ENCODE measurements at regions not wholly inside any gene's neighbourhood (a gene's known extent, or its start where the extent isn't known, plus 50 kb on each side); places are given as distances from the start of the nearest gene placed in this dataset.
A peak's percentile ranks its signal among the peaks of the same experiment; 100 is the strongest.
"Not testable (repeated sequence)": the region's sequence is repeated elsewhere in the genome, so short reads cannot be mapped to it uniquely, and the experiment has no call there.

DNA sequence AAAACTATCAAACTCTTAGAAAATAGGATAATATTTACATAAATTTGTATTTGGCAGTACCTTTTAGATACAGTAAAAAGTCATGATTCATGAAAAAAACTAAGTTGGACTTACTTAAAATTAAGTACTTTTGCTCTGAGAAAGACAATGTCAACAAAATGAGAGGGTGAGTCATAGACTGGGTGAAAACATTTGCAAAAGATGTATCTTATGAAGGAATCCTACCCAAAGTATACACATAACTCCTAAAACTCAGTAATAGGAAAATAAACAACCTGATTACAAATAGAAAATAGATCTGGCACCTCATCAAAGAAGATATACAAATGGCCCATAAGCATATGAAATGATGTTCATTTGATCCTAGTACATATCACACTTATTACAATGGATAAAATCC lies 1154.6 kb downstream of the JRKL start:
- DNase-seq (ENCODE audit: low read depth in 1 of 2, low spot score in 1 of 2): no peak
- TF ChIP-seq JUND (IDR thresholded peaks at IDR 0.05; ENCODE audit: low read depth): no peak
- in situ Hi-C loops (cut with HindIII; ENCODE audit: low pct_unique_long_range_greater_than_20kb, low sequenced_read_pairs): no loop called here

DNA sequence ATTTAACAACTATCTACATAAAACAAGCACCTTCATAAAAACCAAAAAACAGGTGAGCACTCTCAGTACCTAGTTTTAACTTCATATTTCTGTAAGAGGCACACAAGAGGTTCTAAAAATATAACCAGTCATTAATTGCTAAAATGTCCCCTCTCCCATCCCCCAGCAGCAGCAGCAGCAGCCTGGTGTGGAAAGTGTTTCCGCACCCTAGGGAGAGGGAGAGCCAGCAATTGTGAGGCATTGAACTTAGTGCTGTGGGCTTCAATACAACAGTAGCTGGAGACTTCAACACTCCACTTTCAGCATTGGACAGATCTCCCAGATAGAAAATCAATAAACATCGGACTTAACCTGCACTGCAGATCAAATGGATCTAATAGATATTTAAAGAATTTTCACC lies 1158.5 kb downstream of the JRKL start:
- TF ChIP-seq JUND (IDR thresholded peaks at IDR 0.05; ENCODE audit: low read depth): no peak
- DNase-seq (ENCODE audit: low read depth in 1 of 2, low spot score in 1 of 2): no peak
- in situ Hi-C loops (cut with HindIII; ENCODE audit: low pct_unique_long_range_greater_than_20kb, low sequenced_read_pairs): no loop called here

DNA sequence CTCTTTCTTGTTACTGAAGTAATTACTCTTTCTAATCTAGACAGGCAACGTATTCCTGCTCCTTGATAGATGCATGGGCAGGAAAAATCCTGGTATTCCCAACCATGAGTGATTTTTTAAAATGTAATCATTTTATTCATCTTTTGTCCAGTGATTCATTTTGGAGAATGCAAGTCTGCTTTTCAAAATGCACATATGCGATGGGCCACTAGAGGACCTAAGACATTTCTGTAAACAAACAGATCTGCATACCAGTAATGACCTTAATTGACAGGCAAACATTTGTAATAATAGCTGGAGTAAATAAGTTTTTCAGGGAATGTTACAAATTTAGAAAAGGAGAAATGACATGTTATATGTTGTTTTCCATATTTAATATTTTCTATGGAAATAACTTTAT lies 1167.6 kb downstream of the JRKL start:
- in situ Hi-C loops (cut with HindIII; ENCODE audit: low pct_unique_long_range_greater_than_20kb, low sequenced_read_pairs): no loop called here
- DNase-seq (ENCODE audit: low read depth in 1 of 2, low spot score in 1 of 2): peak in 1 of 2 experiments; percentile 55
- TF ChIP-seq JUND (IDR thresholded peaks at IDR 0.05; ENCODE audit: low read depth): no peak

DNA sequence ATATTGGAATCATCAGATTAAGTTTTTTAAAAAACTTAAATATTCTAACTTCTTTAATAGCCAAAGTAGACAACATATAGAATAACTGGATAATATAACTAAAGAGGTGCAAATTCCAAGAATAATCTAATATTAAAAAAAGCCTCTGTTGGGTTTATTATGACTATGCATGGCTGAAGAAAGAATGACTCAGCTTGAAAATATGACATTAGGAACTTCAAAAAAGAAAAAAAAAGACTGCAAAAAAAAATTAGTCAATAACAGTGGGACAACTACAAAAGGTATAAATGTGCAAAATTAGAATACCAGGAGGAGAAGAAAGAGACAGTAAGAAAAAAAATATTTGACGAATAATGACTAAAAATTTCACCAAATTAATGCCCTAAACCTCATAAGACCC lies 1178.0 kb downstream of the JRKL start:
- in situ Hi-C loops (cut with HindIII; ENCODE audit: low pct_unique_long_range_greater_than_20kb, low sequenced_read_pairs): no loop called here
- DNase-seq (ENCODE audit: low read depth in 1 of 2, low spot score in 1 of 2): no peak
- no peak for TF ChIP-seq JUND (IDR thresholded peaks at IDR 0.05; ENCODE audit: low read depth)

DNA sequence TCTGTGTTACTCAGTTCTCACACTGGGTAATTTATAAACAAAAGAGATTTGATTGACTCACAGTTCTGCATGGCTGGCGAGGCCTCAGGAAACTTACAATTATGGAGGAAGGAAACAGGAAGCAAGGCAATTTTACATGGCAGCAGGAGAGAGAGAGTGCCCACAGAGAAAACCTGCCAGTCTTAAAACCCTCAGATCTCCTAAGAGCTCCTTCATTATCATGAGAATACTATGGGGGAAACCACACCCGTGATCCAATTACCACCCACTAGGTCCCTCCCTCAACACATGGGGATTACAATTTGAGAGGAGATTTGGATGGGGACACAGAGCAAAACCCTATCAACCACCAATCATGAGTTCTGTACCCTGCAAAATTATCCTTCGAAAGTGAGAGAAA lies 1180.8 kb downstream of the JRKL start:
- no peak for TF ChIP-seq JUND (IDR thresholded peaks at IDR 0.05; ENCODE audit: low read depth)
- DNase-seq (ENCODE audit: low read depth in 1 of 2, low spot score in 1 of 2): no peak
- in situ Hi-C loops (cut with HindIII; ENCODE audit: low pct_unique_long_range_greater_than_20kb, low sequenced_read_pairs): no loop called here

- DNase-seq (ENCODE audit: low read depth in 1 of 2, low spot score in 1 of 2): peak in 1 of 2 experiments; percentile 82
- in situ Hi-C loops (cut with HindIII; ENCODE audit: low pct_unique_long_range_greater_than_20kb, low sequenced_read_pairs): not testable (repeated sequence)
Observed at GRCh38 chr11:97573771-97574170, 1184.0 kb downstream of the JRKL start.

- TF ChIP-seq JUND (IDR thresholded peaks at IDR 0.05; ENCODE audit: low read depth): no peak
- DNase-seq (ENCODE audit: low read depth in 1 of 2, low spot score in 1 of 2): no peak
- in situ Hi-C loops (cut with HindIII; ENCODE audit: low pct_unique_long_range_greater_than_20kb, low sequenced_read_pairs): no loop called here
Observed at GRCh38 chr11:97574976-97575665, 1185.3 kb downstream of the JRKL start.

- DNase-seq (ENCODE audit: low read depth in 1 of 2, low spot score in 1 of 2): no peak
- in situ Hi-C loops (cut with HindIII; ENCODE audit: low pct_unique_long_range_greater_than_20kb, low sequenced_read_pairs): no loop called here
Observed at GRCh38 chr11:97607291-97608000, 1217.6 kb downstream of the JRKL start.

DNA sequence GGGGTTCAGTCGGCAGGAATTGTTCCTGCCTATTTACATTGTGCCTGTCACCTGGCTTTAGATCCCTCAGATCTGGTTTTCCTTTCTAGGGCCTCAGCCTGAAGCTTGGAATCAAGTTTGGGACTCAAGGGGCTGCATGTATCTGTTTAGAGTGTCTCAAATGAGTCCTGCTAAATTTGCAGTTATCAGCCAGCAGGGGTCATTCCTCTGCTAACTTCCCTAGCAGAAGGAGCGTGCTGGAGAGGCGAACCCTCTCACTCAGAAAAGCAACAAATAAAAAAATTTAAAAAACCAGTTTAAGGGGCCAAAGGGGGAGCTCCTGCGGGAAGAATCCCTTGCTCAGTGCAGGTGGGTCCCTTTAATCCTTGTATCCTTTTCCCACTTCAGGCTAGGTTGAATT lies 1220.2 kb downstream of the JRKL start:
- peak in 1 of 2 experiments; percentile 48 for DNase-seq (ENCODE audit: low read depth in 1 of 2, low spot score in 1 of 2)
- TF ChIP-seq JUND (IDR thresholded peaks at IDR 0.05; ENCODE audit: low read depth): no peak
- in situ Hi-C loops (cut with HindIII; ENCODE audit: low pct_unique_long_range_greater_than_20kb, low sequenced_read_pairs): no loop called here

More at GRCh38 chr11:97607291-97608000, 1217.6 kb downstream of the JRKL start:
- no peak for TF ChIP-seq JUND (IDR thresholded peaks at IDR 0.05; ENCODE audit: low read depth)

DNA sequence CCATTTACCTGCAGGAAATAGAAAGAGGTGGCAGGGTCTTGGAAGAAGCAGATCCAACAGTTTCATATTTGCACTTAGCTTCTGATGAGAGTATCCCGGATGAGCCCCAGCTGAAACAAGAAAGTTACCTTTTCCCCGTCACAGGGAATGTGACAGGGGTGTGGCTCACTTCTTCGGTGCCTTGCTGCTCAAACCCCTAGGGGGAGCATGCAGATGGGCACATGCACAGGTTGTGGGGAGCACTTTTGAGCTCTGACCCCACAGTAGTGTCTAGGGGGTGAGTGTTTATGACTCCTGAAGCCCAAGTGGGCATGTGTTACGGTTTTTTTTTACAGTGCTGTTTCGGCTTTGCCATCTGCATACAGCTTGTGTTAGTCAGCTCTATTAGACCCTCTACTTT lies 1221.0 kb downstream of the JRKL start:
- in situ Hi-C loops (cut with HindIII; ENCODE audit: low pct_unique_long_range_greater_than_20kb, low sequenced_read_pairs): no loop called here
- TF ChIP-seq JUND (IDR thresholded peaks at IDR 0.05; ENCODE audit: low read depth): no peak
- DNase-seq (ENCODE audit: low read depth in 1 of 2, low spot score in 1 of 2): peak in 1 of 2 experiments; percentile 48

- in situ Hi-C loops (cut with HindIII; ENCODE audit: low pct_unique_long_range_greater_than_20kb, low sequenced_read_pairs): no loop called here
Observed at GRCh38 chr11:97611345-97611744, 1221.5 kb downstream of the JRKL start.

GRCh38 chr11:97614606-97615005 lies 1224.8 kb downstream of the JRKL start:
- DNase-seq (ENCODE audit: low read depth in 1 of 2, low spot score in 1 of 2): no peak
- in situ Hi-C loops (cut with HindIII; ENCODE audit: low pct_unique_long_range_greater_than_20kb, low sequenced_read_pairs): no loop called here
- no peak for TF ChIP-seq JUND (IDR thresholded peaks at IDR 0.05; ENCODE audit: low read depth)

More at GRCh38 chr11:97611345-97611744, 1221.5 kb downstream of the JRKL start:
- DNase-seq (ENCODE audit: low read depth in 1 of 2, low spot score in 1 of 2): no peak
- no peak for TF ChIP-seq JUND (IDR thresholded peaks at IDR 0.05; ENCODE audit: low read depth)

- DNase-seq (ENCODE audit: low read depth in 1 of 2, low spot score in 1 of 2): no peak
- in situ Hi-C loops (cut with HindIII; ENCODE audit: low pct_unique_long_range_greater_than_20kb, low sequenced_read_pairs): no loop called here
- TF ChIP-seq JUND (IDR thresholded peaks at IDR 0.05; ENCODE audit: low read depth): no peak
Observed at GRCh38 chr11:97615546-97615945, 1225.7 kb downstream of the JRKL start.

Data from T47D (cell line).